ENCODE measurements at regions not wholly inside any gene's neighbourhood (a gene's known extent, or its start where the extent isn't known, plus 50 kb on each side); places are given as distances from the start of the nearest gene placed in this dataset.
A peak's percentile ranks its signal among the peaks of the same experiment; 100 is the strongest.

DNA sequence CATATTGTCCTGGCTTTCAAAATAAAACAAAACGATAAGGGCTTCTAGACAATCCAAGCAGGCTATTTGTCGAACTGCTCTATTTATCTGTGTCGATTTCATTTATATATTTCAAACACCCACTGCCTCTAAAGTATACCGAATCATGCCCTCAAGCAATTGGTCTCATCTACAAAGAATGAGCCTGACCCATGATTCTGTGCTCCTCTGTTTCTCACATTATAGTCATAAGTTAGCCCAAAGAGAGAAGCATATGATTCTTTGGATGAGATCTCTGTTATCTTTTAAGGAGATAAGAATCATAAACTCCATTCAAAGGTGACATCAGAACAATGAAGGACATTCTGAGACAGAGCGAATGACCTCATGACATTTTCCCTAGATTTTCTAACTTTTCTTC lies 191.1 kb downstream of the MAP2K6 start:
- no peak for DNase-seq (ENCODE audit: low spot score)

GRCh38 chr17:69606142-69606800 lies 191.8 kb downstream of the MAP2K6 start:
- DNase-seq (ENCODE audit: low spot score), result no peak

GRCh38 chr17:69607162-69607834 lies 192.8 kb downstream of the MAP2K6 start:
- peak; percentile 60 for DNase-seq (ENCODE audit: low spot score)

DNA sequence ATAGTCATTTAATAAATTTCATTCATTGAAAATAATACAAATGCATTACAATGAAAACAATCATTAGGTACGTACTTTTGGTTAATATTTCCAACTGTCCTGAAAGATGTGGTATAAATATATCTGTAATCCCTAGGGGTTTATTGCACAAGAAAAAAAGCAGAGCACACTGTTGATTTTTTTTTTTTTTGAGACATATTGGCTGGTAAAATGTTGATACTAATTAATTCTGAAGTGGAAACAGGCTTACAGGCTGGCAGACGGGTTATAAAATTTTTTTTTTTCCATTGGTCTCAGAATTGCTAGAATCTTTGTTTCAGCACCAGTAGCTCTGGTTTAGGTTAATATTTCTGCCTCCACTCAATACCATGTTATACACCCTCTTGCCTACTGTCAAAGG lies 193.6 kb downstream of the MAP2K6 start:
- no peak for DNase-seq (ENCODE audit: low spot score)

DNA sequence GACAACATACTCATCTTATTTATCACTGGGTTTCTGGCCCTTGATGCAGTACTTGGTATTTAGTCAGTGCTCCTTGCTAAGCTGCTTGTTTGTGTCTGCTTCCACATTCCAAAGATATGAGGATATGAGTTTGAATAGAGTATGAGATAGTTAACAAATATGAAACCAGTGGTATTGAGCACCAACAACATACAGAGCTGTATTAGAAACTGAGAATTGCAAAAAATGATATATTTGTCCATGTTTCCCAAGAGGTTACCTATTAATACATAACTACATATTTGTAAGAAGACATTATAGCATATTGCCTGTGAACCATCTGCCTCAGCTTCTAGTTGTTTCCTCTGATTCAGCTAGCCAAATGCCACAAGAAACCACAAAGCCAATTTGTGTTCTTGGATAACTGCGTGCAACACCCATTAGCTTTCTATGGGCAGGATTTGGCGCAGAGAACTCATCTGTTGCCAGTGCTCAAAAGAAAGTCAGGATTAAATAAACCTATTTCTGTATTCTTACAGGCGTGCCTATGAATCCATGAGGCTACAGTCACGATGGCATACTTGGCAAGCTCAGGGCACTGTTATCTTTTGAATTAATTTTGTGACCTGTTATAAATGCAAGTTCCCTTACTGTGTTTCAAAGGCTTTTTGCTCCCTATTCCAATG lies 194.4 kb downstream of the MAP2K6 start:
- no peak for DNase-seq (ENCODE audit: low spot score)

GRCh38 chr17:69609473-69610305 lies 195.2 kb downstream of the MAP2K6 start:
- DNase-seq (ENCODE audit: low spot score), result peak; percentile 7

DNA sequence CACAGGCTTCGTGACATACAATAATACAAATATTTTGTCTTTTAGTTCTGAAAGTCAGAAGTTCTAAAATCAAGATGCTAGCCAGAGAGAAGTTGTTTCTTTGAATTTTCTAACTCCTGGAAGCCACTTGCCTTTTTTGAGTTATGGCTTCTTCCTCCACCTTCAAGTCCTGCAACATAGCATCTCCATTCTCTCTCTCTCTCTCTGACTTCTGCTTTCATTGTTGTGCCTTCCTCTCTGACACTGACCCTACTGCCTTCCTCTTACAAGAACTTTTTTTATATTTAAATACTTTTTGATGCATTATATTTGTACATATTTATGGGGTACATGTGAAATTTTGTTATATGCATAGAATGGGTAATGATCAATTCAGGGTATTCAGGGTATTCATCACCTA lies 205.9 kb downstream of the MAP2K6 start:
- DNase-seq (ENCODE audit: low spot score), result no peak

DNA sequence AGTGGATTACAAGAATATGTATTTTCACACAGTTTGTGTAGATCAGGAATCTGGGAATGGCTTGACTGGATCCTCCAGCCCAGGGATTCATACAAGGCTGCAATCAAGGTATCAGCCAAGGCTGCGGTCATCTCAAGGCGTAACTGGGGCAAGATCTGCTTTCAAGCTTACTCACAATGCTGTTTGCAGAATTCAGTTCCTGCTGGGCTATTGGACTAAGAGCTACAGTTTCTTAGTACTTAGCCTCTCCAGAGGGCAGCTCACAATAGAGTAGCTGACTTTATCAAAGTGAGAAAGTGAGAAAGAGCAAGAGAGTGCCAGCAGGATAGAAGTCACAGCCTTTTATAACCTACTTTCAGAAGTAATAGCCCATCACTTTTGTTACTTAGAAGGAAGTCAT lies 211.0 kb downstream of the MAP2K6 start:
- DNase-seq (ENCODE audit: low spot score), result no peak

- no peak for DNase-seq (ENCODE audit: low spot score)
Measured at GRCh38 chr17:69630056-69630635, 215.6 kb downstream of the MAP2K6 start.

DNA sequence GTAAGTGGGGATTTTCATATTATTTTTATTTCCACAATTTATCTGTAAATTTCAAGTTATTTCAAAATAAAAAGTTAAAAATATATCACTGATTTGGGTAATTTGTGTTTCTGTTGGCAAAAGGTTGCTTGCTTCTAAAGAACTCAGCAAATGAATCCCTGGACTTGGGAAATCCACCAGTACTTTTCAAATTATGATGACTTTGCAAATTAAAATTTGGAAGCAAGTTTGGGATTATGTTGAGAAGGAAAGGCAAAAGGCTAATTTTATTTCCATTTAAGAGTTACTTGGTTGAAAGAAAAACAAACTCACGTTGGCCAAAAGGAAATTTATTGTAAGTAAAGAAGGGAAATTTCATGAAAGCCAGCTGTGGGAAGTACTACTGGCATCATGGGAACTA lies 220.3 kb downstream of the MAP2K6 start:
- DNase-seq (ENCODE audit: low spot score), result no peak

DNA sequence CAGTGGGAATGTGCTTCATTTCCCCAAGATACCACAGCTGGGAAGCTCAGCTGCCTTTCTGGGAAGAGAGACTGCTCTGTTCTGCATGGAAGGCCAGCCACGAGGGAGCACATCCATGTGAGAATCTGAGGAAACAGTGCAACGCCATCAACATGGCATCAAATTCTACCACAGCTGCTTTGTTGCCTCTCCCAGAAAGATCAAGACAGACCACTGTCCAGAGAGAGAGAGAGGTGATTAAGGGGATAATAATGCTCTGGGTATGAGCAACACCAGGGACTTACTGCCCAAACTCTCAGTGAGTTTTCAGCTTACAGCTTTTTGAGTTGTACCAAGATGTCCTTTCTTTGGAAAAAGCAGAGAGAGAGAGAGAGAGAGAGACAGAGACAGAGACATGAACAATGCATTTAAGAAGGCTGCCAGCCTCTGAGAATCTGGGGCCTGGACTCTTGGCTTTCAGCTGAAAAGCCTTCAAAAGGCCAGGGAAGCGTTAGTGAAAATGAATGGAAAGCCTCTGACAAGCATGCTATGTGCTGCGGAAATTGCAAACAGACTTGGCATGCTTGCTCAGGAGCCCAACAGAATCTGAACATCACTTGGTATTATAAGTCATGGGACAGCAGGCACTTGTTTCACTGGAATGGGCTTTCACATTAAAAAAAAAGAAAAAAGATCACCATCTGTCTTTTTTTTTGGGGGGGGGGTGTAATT lies 223.1 kb downstream of the MAP2K6 start:
- DNase-seq (ENCODE audit: low spot score), result no peak

DNA sequence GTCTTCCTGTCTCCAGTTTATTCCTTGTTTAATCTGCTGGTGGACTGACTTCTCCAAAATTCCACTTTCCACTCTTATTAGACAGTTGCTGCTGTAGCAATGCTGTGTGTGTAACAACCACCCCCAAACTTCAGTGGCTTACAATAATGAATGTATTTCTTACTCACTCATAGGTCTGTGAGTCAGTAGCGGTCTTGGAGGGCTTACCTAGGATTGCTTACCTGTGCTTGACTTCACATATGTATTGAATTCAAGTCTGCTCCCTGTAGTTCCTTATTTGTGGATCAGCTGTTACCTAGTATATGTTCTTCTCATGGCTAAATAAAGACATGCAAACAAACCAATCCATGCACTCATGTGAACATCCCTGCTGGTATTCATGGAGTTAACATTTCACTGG lies 224.6 kb downstream of the MAP2K6 start:
- DNase-seq (ENCODE audit: low spot score), result no peak

- DNase-seq (ENCODE audit: low spot score), result no peak
Measured at GRCh38 chr17:69640073-69640472, 225.6 kb downstream of the MAP2K6 start.

GRCh38 chr17:69643686-69644085 lies 229.2 kb downstream of the MAP2K6 start:
- DNase-seq (ENCODE audit: low spot score), result no peak

DNA sequence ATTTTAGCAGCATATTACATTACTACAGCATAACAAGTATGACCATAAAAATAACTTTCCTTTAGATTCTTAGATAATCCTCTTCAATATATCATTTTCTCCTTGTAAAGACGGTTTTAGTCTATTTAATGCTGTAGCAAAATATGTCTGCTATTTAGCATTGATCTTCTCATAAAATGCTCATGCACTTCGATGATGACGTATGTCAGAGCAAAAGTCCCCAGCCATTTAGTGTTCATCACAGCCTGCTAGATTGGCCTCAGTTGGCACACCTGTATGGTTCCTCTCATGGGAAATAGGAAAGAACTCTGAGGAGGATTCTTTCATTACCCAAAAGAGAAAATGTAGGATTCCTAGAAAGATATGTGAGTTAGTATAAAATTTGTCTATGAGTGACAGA lies 232.2 kb downstream of the MAP2K6 start:
- DNase-seq (ENCODE audit: low spot score), result no peak

DNA sequence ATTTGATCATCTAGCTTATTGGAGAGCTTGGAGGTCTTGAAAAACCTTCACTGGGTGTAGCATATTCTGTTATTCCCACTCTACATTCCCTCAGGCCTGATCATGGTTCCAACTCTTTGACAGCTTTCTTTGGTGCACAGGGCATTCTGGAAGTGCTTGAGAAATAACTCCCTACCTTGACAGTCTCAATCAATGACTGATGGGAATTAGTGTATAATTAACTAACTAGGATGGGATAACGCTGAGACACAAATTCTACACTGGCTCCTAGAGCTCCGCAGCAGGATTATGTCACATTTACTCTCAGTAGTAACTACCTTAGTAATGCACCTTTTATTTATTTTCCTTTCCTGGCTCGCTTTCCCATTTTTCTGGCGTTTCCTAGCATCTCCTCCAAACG lies 236.4 kb downstream of the MAP2K6 start:
- no peak for DNase-seq (ENCODE audit: low spot score)

- DNase-seq (ENCODE audit: low spot score), result no peak
Measured at GRCh38 chr17:69651921-69652320, 237.4 kb downstream of the MAP2K6 start.

- no peak for DNase-seq (ENCODE audit: low spot score)
Measured at GRCh38 chr17:69654981-69655855, 240.7 kb downstream of the MAP2K6 start.

GRCh38 chr17:69655902-69656301 lies 241.4 kb downstream of the MAP2K6 start:
- DNase-seq (ENCODE audit: low spot score), result no peak

- no peak for DNase-seq (ENCODE audit: low spot score)
Measured at GRCh38 chr17:69669441-69670178, 255.1 kb downstream of the MAP2K6 start.
